WTC11 (cell line): ENCODE measurements at regions not wholly inside any gene's neighbourhood (a gene's known extent, or its start where the extent isn't known, plus 50 kb on each side); places are given as distances from the start of the nearest gene placed in this dataset.

Experiments
- ATAC-seq: fragments of 200-7000 bp; cut with Tn5 transposase; 2 replicates; pipeline ENCODE4 v1.10.0; 2021; ENCODE audit warnings: mild to moderate bottlenecking, moderate library complexity
- CTCF ChIA-PET: fragments of 300-600 bp; sonication (Branson Sonifier 250); formaldehyde crosslinking; loops from one replicate; lab custom pipeline; 2021; ENCODE audit warnings: antibody characterized with exemption; lab: Charles Lee
- POLR2A ChIA-PET: fragments of 350-600 bp; sonication (Branson Sonifier 250); formaldehyde crosslinking; loops from one replicate; lab custom pipeline; 2021; ENCODE audit warnings: antibody characterized with exemption; lab: Charles Lee
- DNase-seq: peaks from one replicate; pipeline ENCODE4 v3.0.0; 2021; ENCODE audit warnings: low spot score
- H3K27ac Mint-ChIP-seq: 2 replicates; pipeline ENCODE4 v1.8.0; 2021; ENCODE audit warnings: mixed read lengths
- H3K27me3 Mint-ChIP-seq: 2 replicates; pipeline ENCODE4 v1.8.0; 2021; ENCODE audit warnings: low read depth, mild to moderate bottlenecking, moderate library complexity, mixed read lengths
- H3K36me3 Mint-ChIP-seq: 2 replicates; pipeline ENCODE4 v1.8.0; 2021; ENCODE audit warnings: mixed read lengths
- H3K4me1 Mint-ChIP-seq: 2 replicates; pipeline ENCODE4 v1.8.0; 2022; ENCODE audit warnings: mixed read lengths
- H3K4me3 Mint-ChIP-seq: 2 replicates; pipeline ENCODE4 v1.8.0; 2021; ENCODE audit warnings: mild to moderate bottlenecking, moderate library complexity, mixed read lengths
- H3K9me3 Mint-ChIP-seq: 2 replicates; pipeline ENCODE4 v1.8.0; 2021; ENCODE audit warnings: mixed read lengths
- HMGA2 ChIP-seq: fragments of 250-450 bp; sonication (Bioruptor Pico); IDR thresholded peaks from 2 replicates; pipeline ENCODE4 v1.4.0; 2021; ENCODE audit warnings: mild to moderate bottlenecking, moderate library complexity
- IRF2 ChIP-seq: sonication (generic); formaldehyde crosslinking; IDR thresholded peaks from 2 replicates; pipeline ENCODE4 v1.8.0; 2022; ENCODE audit warnings: low read depth, missing genetic modification reagents, borderline replicate concordance
- MLX ChIP-seq: sonication (generic); formaldehyde crosslinking; IDR thresholded peaks from 2 replicates; pipeline ENCODE4 v1.8.1; 2023; ENCODE audit warnings: mild to moderate bottlenecking, missing genetic modification reagents, moderate library complexity
- MXD4 ChIP-seq: fragments of 250-450 bp; sonication (Bioruptor Pico); IDR thresholded peaks from 2 replicates; pipeline ENCODE4 v1.8.0; 2021; ENCODE audit warnings: mild to moderate bottlenecking, moderate library complexity, borderline replicate concordance
- NR3C1 ChIP-seq: sonication (generic); formaldehyde crosslinking; conservative IDR thresholded peaks from 2 replicates; pipeline ENCODE4 v1.8.1; 2023; ENCODE audit warnings: low read depth, mild to moderate bottlenecking, missing genetic modification reagents
- PRDM15 ChIP-seq: sonication (generic); formaldehyde crosslinking; IDR thresholded peaks from 2 replicates; pipeline ENCODE4 v1.8.0; 2022; ENCODE audit warnings: missing genetic modification reagents
- ZNF121 ChIP-seq: sonication (generic); formaldehyde crosslinking; IDR thresholded peaks from 2 replicates; pipeline ENCODE4 v1.8.0; 2023; ENCODE audit warnings: missing genetic modification reagents
- ZNF317 ChIP-seq: sonication (generic); formaldehyde crosslinking; IDR thresholded peaks from 2 replicates; pipeline ENCODE4 v1.8.1; 2023; ENCODE audit warnings: low read depth, mild to moderate bottlenecking, moderate library complexity, missing genetic modification reagents, borderline replicate concordance
- ZNF416 ChIP-seq: fragments of 250-450 bp; sonication (Bioruptor Pico); IDR thresholded peaks from 2 replicates; pipeline ENCODE4 v1.9.0; 2021; ENCODE audit warnings: mild to moderate bottlenecking, inconsistent platforms
- ZSCAN18 ChIP-seq: fragments of 250-450 bp; sonication (Bioruptor Pico); IDR thresholded peaks from 2 replicates; pipeline ENCODE4 v2.1.2; 2022; ENCODE audit warnings: mild to moderate bottlenecking, moderate library complexity
- TF ChIP-seq, protein P1 (sequence below): fragments of 250-450 bp; sonication (Bioruptor Pico); conservative IDR thresholded peaks from 2 replicates; pipeline ENCODE4 v1.9.0; 2021; ENCODE audit warnings: mild to moderate bottlenecking
- TF ChIP-seq, protein P2 (sequence below): fragments of 250-450 bp; sonication (Bioruptor Pico); IDR thresholded peaks from 2 replicates; pipeline ENCODE4 v1.9.0; 2021; ENCODE audit warnings: mild to moderate bottlenecking
- TF ChIP-seq, protein P3 (sequence below): sonication (generic); formaldehyde crosslinking; IDR thresholded peaks from 2 replicates; pipeline ENCODE4 v1.8.1; 2023; ENCODE audit warnings: mild to moderate bottlenecking, missing genetic modification reagents, moderate library complexity

DNA sequence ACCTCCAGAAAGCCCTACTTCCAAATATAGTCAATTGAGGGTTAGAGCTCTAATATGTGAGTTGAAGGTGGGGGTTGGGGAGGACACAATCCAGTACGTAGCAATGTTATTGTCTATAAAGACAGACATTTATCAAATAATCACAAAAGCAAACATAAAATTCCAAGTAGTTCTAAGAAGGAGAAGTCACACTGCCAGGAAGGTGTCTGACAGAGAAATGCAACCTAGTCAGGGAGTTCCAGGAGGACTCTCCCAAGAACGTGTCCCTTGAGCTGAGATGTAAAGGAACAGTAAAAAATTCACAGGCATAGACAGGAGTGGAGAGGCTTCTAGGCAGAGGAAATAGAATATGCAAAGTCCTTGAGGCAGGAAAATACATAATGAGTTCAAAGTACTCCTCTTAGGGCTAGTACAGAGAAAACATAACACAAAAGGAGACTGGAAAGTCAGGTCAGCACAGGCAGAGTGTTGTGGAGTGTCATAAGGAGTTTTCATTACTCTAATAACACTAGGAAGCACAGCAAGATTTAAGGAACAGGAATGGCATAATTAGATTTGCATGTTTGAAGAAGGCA, 277.6 kb upstream of the STT3B start:
- ChIA-PET POLR2A (no interaction called here), CTCF (no interaction called here)
- Mint-ChIP-seq H3K27me3 (no peaks in the 10 kb centered on the region; the same call in 1 of the 2 replicates), H3K4me1 (no peaks in the 10 kb centered on the region), H3K36me3 (no peaks in the 10 kb centered on the region), H3K9me3 (peaks cover 19% of the 10 kb centered on the region), H3K4me3 (no peak overlapping the region), H3K27ac (no peak overlapping the region)
- DNase-seq: no peak
- no peak for ATAC-seq
- no peak for TF ChIP-seq NR3C1 (CRISPR knock-in tag)
- TF ChIP-seq, protein P1, sequence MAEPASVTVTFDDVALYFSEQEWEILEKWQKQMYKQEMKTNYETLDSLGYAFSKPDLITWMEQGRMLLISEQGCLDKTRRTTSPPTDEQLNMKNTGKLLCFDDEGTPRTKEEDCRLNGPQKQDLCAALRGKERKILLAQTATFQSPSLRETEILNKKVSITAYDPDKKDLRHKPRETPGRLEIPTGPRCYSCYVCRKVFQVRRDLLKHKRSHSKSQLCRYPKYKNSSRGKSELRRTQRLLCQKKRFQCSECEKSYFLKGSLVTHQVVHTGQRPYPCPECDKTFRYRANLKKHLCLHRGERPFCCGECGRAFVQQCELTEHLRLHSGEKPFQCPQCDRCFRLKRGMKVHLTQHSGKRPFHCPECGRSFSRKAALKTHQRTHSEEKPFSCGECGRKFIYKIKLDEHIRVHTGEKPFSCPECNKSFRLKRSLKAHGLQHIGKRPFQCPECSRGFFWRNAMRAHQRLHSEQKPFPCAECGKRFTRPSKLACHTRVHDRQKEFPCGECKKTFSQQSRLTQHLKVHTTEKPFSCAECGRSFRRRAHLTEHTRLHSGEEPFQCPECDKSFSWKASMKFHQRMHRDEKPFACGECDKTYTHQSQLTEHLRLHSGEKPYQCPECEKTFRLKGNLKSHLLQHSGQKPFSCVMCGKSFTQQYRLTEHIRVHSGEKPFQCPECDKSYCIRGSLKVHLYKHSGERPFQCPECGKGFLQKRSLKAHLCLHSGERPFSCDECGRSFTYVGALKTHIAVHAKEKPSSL: no peak

DNA sequence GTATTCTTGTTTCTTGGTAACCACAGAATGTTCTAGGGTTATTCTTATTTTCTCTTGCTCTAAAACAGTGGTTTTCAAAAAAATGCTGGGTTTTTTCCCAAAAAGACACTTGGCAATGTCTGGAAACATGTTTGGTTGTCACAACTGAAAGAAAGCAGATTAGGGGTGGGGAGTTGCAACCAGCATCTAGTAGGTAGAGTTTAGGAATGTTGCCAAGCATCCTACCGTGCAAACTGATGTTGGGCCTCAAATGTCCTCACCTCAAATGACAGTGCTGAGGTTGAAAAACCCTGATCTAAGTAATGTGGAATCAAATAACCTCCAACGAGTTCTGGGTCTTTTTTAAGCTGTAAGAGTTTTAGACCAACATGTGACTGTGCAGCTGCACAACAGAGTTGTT, 270.5 kb upstream of the STT3B start:
- Mint-ChIP-seq H3K4me1 (0 out of 2 replicates have a peak, but pooled peaks cover 3% of the 10 kb centered on the region), H3K9me3 (peaks cover 14% of the 10 kb centered on the region), H3K27ac (no peak overlapping the region), H3K36me3 (no peaks in the 10 kb centered on the region), H3K4me3 (no peak overlapping the region), H3K27me3 (no peaks in the 10 kb centered on the region)
- ChIA-PET CTCF (no interaction called here), POLR2A (no interaction called here)
- DNase-seq: no peak
- ATAC-seq: no peak
- no peak for TF ChIP-seq ZNF121
- TF ChIP-seq, protein P2, sequence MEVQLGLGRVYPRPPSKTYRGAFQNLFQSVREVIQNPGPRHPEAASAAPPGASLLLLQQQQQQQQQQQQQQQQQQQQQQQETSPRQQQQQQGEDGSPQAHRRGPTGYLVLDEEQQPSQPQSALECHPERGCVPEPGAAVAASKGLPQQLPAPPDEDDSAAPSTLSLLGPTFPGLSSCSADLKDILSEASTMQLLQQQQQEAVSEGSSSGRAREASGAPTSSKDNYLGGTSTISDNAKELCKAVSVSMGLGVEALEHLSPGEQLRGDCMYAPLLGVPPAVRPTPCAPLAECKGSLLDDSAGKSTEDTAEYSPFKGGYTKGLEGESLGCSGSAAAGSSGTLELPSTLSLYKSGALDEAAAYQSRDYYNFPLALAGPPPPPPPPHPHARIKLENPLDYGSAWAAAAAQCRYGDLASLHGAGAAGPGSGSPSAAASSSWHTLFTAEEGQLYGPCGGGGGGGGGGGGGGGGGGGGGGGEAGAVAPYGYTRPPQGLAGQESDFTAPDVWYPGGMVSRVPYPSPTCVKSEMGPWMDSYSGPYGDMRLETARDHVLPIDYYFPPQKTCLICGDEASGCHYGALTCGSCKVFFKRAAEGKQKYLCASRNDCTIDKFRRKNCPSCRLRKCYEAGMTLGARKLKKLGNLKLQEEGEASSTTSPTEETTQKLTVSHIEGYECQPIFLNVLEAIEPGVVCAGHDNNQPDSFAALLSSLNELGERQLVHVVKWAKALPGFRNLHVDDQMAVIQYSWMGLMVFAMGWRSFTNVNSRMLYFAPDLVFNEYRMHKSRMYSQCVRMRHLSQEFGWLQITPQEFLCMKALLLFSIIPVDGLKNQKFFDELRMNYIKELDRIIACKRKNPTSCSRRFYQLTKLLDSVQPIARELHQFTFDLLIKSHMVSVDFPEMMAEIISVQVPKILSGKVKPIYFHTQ (CRISPR knock-in tag): no peak
- no peak for TF ChIP-seq PRDM15
- no peak for TF ChIP-seq MLX
- no peak for TF ChIP-seq ZSCAN18 (CRISPR knock-in tag)
- TF ChIP-seq ZNF416 (CRISPR knock-in tag): no peak
- no peak for TF ChIP-seq ZNF317 (CRISPR knock-in tag)
- TF ChIP-seq MXD4: no peak
- TF ChIP-seq IRF2 (CRISPR knock-in tag): no peak
- no peak for TF ChIP-seq HMGA2 (CRISPR knock-in tag)
- TF ChIP-seq, protein P3, sequence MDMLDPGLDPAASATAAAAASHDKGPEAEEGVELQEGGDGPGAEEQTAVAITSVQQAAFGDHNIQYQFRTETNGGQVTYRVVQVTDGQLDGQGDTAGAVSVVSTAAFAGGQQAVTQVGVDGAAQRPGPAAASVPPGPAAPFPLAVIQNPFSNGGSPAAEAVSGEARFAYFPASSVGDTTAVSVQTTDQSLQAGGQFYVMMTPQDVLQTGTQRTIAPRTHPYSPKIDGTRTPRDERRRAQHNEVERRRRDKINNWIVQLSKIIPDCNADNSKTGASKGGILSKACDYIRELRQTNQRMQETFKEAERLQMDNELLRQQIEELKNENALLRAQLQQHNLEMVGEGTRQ (CRISPR knock-in tag): no peak
